Activated T-cell treated with anti-CD3 and anti-CD28 coated beads, Interleukin-2, amount 50 U/mL, for 72 hours (primary cell): ENCODE measurements at regions not wholly inside any gene's neighbourhood (a gene's known extent, or its start where the extent isn't known, plus 50 kb on each side); places are given as distances from the start of the nearest gene placed in this dataset.
"Not testable (repeated sequence)": the region's sequence is repeated elsewhere in the genome, so short reads cannot be mapped to it uniquely, and the experiment has no call there.

Experiments
- ATAC-seq, 2 donors: fragments of 150-1000 bp; cut with Tn5 transposase; replicated peaks in 1 of 2; 2 replicates each; pipeline ENCODE4 v1.10.0; 2021; ENCODE audit warnings: moderate library complexity in 2 of 2, mild to moderate bottlenecking in 1 of 2
- DNase-seq, 2 donors: peaks; one replicate each; pipeline ENCODE4 v3.0.0; 2021 to 2022; ENCODE audit warnings: mixed read lengths in 1 of 2
- H3K27ac Mint-ChIP-seq: one replicate; pipeline ENCODE4 v1.8.0; 2022; ENCODE audit warnings: mild to moderate bottlenecking, moderate library complexity, mixed read lengths
- H3K27me3 Mint-ChIP-seq: one replicate; pipeline ENCODE4 v1.8.0; 2022; ENCODE audit warnings: low read depth, mixed read lengths
- H3K36me3 Mint-ChIP-seq, 2 donors: one replicate each; pipeline ENCODE4 v1.8.0; 2022; ENCODE audit warnings: mixed read lengths in 2 of 2, mild to moderate bottlenecking in 1 of 2; ENCODE audit not compliant: insufficient read depth in 2 of 2
- H3K4me1 Mint-ChIP-seq: one replicate; pipeline ENCODE4 v1.8.0; 2022; ENCODE audit warnings: low read depth, mixed read lengths
- H3K4me3 Mint-ChIP-seq, 2 donors: one replicate each; pipeline ENCODE4 v1.8.0; 2022; ENCODE audit warnings: mild to moderate bottlenecking in 2 of 2, mixed read lengths in 2 of 2, moderate library complexity in 2 of 2
- H3K9me3 Mint-ChIP-seq, 2 donors: one replicate each; pipeline ENCODE4 v1.8.0; 2022; ENCODE audit warnings: mixed read lengths in 2 of 2

- Mint-ChIP-seq H3K4me1 (no peaks in the 10 kb centered on the region), H3K27ac (no peak overlapping the region), H3K9me3 (peaks cover 3 to 6% of the 10 kb centered on the region in 2 donors), H3K4me3 (no peak overlapping the region), H3K27me3 (no peaks in the 10 kb centered on the region), H3K36me3 (no peaks in the 10 kb centered on the region)
- DNase-seq (no peak), ATAC-seq (no peak)
Measured at GRCh38 chr20:55135923-55136322, 660.5 kb downstream of the DOK5 start.

GRCh38 chr20:55132523-55132922 is 657.1 kb downstream of the DOK5 start:
- Mint-ChIP-seq H3K4me1 (no peaks in the 10 kb centered on the region), H3K36me3 (no peaks in the 10 kb centered on the region), H3K4me3 (no peak overlapping the region), H3K9me3 (peaks cover 0 to 4% of the 10 kb centered on the region in 2 donors), H3K27ac (no peak overlapping the region), H3K27me3 (no peaks in the 10 kb centered on the region)
- DNase-seq (no peak), ATAC-seq (no peak)

- H3K36me3 Mint-ChIP-seq, ATAC-seq, H3K9me3 Mint-ChIP-seq, H3K27me3 Mint-ChIP-seq, DNase-seq, H3K4me1 Mint-ChIP-seq, H3K27ac Mint-ChIP-seq, H3K4me3 Mint-ChIP-seq: not testable (repeated sequence)
Measured at GRCh38 chr20:55117577-55117976, 642.2 kb downstream of the DOK5 start.

GRCh38 chr20:55116598-55116997 is 641.2 kb downstream of the DOK5 start:
- H3K36me3 Mint-ChIP-seq: no peaks in the 10 kb centered on the region
- no peaks in the 10 kb centered on the region for H3K27me3 Mint-ChIP-seq
- no peaks in the 10 kb centered on the region for H3K4me1 Mint-ChIP-seq
- H3K27ac Mint-ChIP-seq: no peak overlapping the region
- H3K4me3 Mint-ChIP-seq: no peak overlapping the region
- ATAC-seq (no peak), DNase-seq (no peak)
- peaks cover 4 to 8% of the 10 kb centered on the region in 2 donors for H3K9me3 Mint-ChIP-seq

- no peaks in the 10 kb centered on the region for H3K27me3 Mint-ChIP-seq
- no peaks in the 10 kb centered on the region for H3K4me1 Mint-ChIP-seq
- no peak overlapping the region for H3K4me3 Mint-ChIP-seq
- H3K27ac Mint-ChIP-seq: no peak overlapping the region
- DNase-seq (no peak), ATAC-seq (no peak)
- peaks cover 8 to 16% of the 10 kb centered on the region in 2 donors for H3K9me3 Mint-ChIP-seq
- no peaks in the 10 kb centered on the region for H3K36me3 Mint-ChIP-seq
Measured at GRCh38 chr20:55103188-55103587, 627.8 kb downstream of the DOK5 start.

DNA sequence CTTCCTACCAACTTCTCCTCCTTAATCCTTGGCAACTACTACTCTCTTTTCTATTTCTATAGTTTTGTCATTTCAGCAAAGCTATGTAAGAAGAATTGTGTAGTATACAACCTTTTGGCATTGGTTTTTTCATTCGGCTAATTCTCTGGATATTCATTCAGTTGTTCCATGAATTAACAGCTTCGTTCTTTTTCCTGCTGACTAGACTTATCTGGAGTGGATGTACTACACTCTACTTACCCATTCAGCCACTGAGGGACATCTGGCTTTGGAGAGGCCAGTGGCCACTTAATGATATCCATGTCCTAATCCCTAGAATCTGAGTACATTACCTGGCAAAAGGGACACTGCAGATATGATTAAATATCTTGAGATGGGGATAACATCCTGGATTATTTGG is 623.9 kb downstream of the DOK5 start:
- Mint-ChIP-seq H3K36me3 (no peaks in the 10 kb centered on the region), H3K27me3 (no peaks in the 10 kb centered on the region), H3K27ac (no peak overlapping the region), H3K4me1 (no peaks in the 10 kb centered on the region), H3K9me3 (peaks cover 8 to 9% of the 10 kb centered on the region in 2 donors), H3K4me3 (no peak overlapping the region)
- ATAC-seq (no peak), DNase-seq (no peak)

DNA sequence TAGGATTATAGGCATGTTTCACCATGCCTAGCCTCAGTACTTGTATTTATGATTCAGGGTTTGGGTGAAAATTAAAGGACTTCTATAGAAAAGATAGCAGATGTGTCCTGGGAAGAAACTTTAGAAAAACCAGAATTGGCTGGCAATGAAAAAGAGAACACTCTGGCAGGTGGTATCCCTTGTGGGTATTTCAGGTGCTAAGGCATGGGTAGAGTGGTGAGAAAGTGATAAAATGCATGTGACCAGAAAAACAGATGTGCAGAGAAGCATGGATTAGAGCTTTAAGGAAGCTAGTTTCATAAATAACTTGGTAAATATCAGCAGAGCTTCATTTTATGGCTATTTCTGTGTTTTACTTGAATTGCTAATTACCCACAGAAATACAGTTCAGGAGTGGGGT is 622.2 kb downstream of the DOK5 start:
- ATAC-seq (no peak), DNase-seq (no peak)
- H3K4me1 Mint-ChIP-seq: no peaks in the 10 kb centered on the region
- no peak overlapping the region for H3K27ac Mint-ChIP-seq
- H3K4me3 Mint-ChIP-seq: no peak overlapping the region
- peaks cover 6 to 11% of the 10 kb centered on the region in 2 donors for H3K9me3 Mint-ChIP-seq
- H3K27me3 Mint-ChIP-seq: no peaks in the 10 kb centered on the region
- no peaks in the 10 kb centered on the region for H3K36me3 Mint-ChIP-seq

DNA sequence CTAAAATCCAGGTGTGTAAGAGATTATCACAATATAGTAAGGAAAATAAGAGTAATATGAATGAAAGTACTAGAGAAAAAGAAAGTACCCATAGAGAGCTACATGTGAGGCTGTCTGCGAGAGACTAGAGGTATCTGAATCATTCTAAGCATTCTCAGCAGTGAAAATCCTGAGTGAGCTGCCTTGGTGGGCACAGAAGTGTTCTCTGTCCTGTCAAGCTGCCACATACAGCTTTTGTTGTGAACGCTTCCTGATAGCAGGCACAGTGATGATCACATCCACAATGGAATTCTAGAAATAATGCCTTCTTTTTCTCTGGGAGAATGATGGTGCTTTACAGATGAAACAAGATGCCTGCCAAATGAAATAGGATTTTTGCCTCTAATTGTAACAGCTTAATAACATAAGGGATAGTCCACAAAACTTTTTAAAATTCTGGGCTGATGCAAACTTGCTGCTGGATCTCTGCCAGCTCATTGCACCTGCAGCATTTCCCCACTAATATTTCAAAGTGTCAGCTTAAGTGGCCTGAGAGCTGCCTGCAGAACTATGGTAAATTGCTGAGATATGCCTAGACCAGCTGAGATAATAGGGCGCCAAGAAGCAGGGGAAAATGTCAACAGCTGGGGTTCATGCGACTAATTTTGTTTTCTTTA is 620.5 kb downstream of the DOK5 start:
- H3K9me3 Mint-ChIP-seq: peaks cover 3 to 6% of the 10 kb centered on the region in 2 donors
- H3K4me1 Mint-ChIP-seq: no peaks in the 10 kb centered on the region
- no peaks in the 10 kb centered on the region for H3K27me3 Mint-ChIP-seq
- ATAC-seq (no peak), DNase-seq (no peak)
- no peaks in the 10 kb centered on the region for H3K36me3 Mint-ChIP-seq
- no peak overlapping the region for H3K4me3 Mint-ChIP-seq
- H3K27ac Mint-ChIP-seq: no peak overlapping the region

- Mint-ChIP-seq H3K9me3 (peaks cover 3 to 6% of the 10 kb centered on the region in 2 donors), H3K4me3 (no peak overlapping the region), H3K27ac (no peak overlapping the region), H3K27me3 (no peaks in the 10 kb centered on the region), H3K4me1 (no peaks in the 10 kb centered on the region), H3K36me3 (no peaks in the 10 kb centered on the region)
- DNase-seq (no peak), ATAC-seq (no peak)
Measured at GRCh38 chr20:55094353-55094861, 619.0 kb downstream of the DOK5 start.

GRCh38 chr20:55090286-55090685 is 614.9 kb downstream of the DOK5 start:
- Mint-ChIP-seq H3K27me3 (no peaks in the 10 kb centered on the region), H3K4me3 (no peak overlapping the region), H3K27ac (no peak overlapping the region), H3K36me3 (no peaks in the 10 kb centered on the region), H3K9me3 (peaks cover 3 to 4% of the 10 kb centered on the region in 2 donors), H3K4me1 (no peaks in the 10 kb centered on the region)
- ATAC-seq: no peak
- DNase-seq: no peak

GRCh38 chr20:55086421-55086820 is 611.0 kb downstream of the DOK5 start:
- H3K4me1 Mint-ChIP-seq: no peaks in the 10 kb centered on the region
- H3K4me3 Mint-ChIP-seq: no peak overlapping the region
- DNase-seq (no peak), ATAC-seq (no peak)
- H3K27ac Mint-ChIP-seq: no peak overlapping the region
- peaks cover 0 to 5% of the 10 kb centered on the region in 2 donors for H3K9me3 Mint-ChIP-seq
- no peaks in the 10 kb centered on the region for H3K27me3 Mint-ChIP-seq
- no peaks in the 10 kb centered on the region for H3K36me3 Mint-ChIP-seq

DNA sequence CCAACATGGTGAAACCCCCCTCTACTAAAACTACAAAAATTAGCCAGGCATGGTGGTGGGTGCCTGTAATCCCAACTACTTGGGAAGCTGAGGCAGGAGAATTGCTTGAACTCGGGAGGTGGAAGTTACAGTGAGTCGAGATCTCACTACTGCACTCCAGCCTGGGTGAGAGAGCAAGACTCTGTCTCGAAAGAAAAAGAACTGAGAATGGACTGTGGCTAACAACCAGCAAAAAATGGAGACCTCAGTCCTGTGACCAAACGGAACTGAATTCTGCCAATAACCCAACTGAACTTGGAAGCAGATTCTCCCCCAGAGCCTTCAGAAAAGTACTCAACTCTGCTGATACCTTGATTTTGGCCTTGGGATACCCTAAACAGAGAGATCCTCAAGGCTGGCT is 604.5 kb downstream of the DOK5 start:
- DNase-seq: no peak
- no peak overlapping the region for H3K27ac Mint-ChIP-seq
- no peaks in the 10 kb centered on the region for H3K27me3 Mint-ChIP-seq
- H3K36me3 Mint-ChIP-seq: no peaks in the 10 kb centered on the region
- H3K9me3 Mint-ChIP-seq: peaks cover 2 to 5% of the 10 kb centered on the region in 2 donors
- no peaks in the 10 kb centered on the region for H3K4me1 Mint-ChIP-seq
- ATAC-seq: no peak
- H3K4me3 Mint-ChIP-seq: no peak overlapping the region

GRCh38 chr20:55074266-55074840 is 599.0 kb downstream of the DOK5 start:
- not testable (repeated sequence) for H3K27ac Mint-ChIP-seq, H3K27me3 Mint-ChIP-seq, H3K36me3 Mint-ChIP-seq, H3K4me3 Mint-ChIP-seq, H3K9me3 Mint-ChIP-seq, ATAC-seq, H3K4me1 Mint-ChIP-seq, DNase-seq

DNA sequence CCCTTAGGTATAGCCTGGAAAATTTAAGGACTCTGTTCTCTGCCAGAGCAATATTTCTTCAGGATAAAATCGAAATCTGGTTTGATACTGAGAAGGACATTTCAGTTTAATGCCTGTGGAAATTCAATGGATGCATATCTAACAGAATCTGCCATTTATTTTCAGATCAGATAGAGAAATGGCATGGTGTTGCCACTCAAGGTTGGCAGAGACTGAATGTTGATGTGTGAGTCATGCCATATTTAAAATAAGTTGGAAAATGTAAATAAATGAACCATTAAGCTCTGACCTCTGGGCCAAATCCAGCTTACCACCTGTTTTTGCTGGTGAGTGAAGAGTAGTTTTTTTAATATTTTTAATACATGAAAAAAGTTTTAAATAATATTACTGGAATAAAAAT is 594.6 kb downstream of the DOK5 start:
- H3K27me3 Mint-ChIP-seq: no peaks in the 10 kb centered on the region
- peaks cover 16% of the 10 kb centered on the region in 2 donors for H3K9me3 Mint-ChIP-seq
- H3K27ac Mint-ChIP-seq: no peak overlapping the region
- H3K4me3 Mint-ChIP-seq: no peak overlapping the region
- ATAC-seq (no peak), DNase-seq (no peak)
- no peaks in the 10 kb centered on the region for H3K4me1 Mint-ChIP-seq
- peaks cover 2% of the 10 kb centered on the region in 2 donors for H3K36me3 Mint-ChIP-seq
